ENCODE measurements at regions not wholly inside any gene's neighbourhood (a gene's known extent, or its start where the extent isn't known, plus 50 kb on each side); places are given as distances from the start of the nearest gene placed in this dataset.

DNA sequence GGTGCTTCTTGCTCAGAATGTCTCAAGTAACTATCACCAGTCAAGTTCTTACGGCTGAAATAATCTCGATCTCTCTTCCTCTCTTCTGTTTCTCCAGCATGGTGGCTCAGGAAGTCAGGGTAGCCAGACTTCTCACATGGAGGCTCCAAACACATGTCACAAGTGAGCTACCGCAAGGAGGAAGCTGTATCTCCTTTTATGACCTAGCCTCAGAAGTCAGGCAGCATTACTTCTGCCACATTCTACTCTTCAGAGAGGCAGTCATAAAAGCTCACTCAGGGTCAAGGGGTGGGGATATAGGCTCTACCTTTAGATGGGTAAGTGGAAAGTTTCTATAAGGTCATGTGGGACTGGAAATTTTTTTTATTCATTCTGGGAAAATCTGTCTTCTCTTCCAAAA is 86.6 kb upstream of the NEO1 start:
- DNase-seq (ENCODE audit: low read depth): no peak

GRCh38 chr15:72964542-72964941 is 87.7 kb upstream of the NEO1 start:
- no peak for DNase-seq (ENCODE audit: low read depth)

- DNase-seq (ENCODE audit: low read depth): no peak
These were observed 88.1 kb upstream of the NEO1 start for GRCh38 chr15:72964135-72964534.

DNA sequence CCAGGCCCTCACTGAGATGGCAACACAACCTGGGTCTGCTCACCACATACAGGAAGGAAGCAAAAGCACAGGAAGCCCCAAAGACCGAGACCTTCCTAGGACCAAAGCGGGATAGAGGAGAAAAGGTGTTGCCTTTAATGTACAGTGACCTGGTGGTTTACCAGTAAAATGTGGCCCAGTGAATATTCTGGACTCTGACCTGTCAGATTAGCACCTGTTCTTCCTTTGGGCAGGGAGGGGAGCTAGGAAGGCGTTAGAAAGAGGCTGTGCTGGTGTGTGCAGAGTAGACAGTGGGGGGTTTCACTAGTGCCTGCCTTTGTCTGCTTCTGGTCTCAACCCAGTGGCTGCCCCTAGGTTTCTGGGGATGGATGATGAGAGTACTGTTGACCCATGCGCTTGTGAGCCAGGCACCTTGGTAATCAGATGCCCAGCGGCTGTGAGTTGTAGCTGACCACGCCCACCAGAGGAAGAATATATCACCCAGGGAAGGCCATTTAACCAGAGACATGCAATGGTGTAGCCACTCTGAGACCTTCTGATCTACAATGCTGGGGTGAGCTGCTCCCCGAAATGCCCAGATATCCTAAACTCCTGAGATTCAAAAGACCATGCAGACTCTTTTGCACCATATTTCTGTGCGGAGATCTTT is 90.1 kb upstream of the NEO1 start:
- DNase-seq (ENCODE audit: low read depth): no peak

- no peak for DNase-seq (ENCODE audit: low read depth)
These were observed 90.9 kb upstream of the NEO1 start for GRCh38 chr15:72961346-72961745.

DNA sequence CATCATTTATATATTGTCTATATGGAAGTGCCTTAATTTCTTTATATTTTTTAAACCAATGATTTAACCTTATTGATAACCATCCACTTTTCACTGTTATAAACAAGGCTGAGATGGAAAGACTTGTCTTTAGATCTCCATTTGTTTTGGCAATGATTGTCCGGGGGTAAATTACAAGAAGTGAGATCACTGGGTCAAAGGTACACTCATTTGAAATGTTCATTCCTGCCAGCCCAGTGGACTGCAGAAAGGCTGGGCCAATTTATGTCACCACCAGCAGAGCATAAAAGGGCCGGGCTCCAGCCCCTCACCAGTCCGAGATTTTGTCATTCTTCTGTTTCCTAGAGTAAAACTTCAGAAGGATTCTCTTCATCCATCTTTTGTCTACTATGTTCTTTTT is 93.6 kb upstream of the NEO1 start:
- DNase-seq (ENCODE audit: low read depth): no peak

DNA sequence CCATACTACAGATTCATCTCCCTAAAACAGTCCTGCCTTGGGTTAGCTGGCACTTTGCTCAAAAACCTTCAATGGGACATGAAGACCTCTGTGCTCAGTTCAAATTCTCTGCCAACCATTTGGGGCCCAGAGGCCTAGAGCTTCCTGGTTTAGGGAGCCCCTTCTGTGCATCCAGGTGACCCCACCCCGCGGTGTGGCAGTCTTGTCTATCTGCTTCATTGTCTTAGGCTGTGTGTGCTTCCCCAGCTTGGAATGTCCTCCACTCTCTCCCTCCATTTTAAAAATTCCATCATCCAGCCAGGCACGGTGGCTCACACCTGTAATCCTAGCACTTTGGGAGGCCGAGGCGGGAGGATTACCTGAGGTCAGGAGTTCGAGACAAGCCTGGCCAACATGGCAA is 99.0 kb upstream of the NEO1 start:
- no peak for DNase-seq (ENCODE audit: low read depth)

- DNase-seq (ENCODE audit: low read depth): no peak
These were observed 100.1 kb upstream of the NEO1 start for GRCh38 chr15:72952151-72952550.

DNA sequence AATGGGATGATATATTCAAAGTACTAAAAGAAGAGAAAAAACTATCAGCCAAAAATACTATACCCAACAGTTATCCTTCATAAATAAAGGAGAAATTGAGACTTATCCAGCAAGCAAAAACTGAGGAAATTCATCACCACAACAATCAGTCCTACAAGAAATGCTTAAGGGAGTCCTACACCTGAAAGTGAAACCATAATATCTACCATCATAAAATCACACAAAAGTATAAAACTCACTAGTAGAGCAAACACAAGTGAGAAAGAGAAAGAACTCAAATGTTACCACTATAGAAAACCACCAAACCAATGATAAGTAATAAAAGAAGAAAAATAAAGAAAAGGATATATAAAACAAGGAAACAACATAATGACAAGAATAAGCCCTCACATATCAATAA is 103.6 kb upstream of the NEO1 start:
- DNase-seq (ENCODE audit: low read depth): no peak

- DNase-seq (ENCODE audit: low read depth): no peak
These were observed 104.6 kb upstream of the NEO1 start for GRCh38 chr15:72947709-72948108.

- DNase-seq (ENCODE audit: low read depth): no peak
These were observed 107.7 kb upstream of the NEO1 start for GRCh38 chr15:72944565-72944964.

DNA sequence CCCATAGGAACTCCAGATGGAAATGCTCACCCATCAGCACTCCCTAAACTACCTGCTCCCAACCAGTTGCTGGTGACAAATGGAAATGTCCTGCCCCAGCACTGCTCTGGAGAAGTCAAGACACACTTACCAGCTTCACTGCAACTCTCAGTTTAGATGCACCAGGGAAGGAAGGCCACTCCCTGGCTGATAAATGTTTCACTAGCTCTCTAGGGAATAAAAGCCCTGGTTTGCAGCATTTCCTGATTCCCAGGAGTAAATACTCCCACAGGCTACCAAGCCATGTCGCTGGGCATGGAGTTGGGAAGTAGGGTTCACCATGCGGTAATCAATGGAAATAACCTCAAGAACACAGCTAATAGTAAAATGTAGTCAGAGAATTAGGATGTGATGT is 112.0 kb upstream of the NEO1 start:
- no peak for DNase-seq (ENCODE audit: low read depth)

DNA sequence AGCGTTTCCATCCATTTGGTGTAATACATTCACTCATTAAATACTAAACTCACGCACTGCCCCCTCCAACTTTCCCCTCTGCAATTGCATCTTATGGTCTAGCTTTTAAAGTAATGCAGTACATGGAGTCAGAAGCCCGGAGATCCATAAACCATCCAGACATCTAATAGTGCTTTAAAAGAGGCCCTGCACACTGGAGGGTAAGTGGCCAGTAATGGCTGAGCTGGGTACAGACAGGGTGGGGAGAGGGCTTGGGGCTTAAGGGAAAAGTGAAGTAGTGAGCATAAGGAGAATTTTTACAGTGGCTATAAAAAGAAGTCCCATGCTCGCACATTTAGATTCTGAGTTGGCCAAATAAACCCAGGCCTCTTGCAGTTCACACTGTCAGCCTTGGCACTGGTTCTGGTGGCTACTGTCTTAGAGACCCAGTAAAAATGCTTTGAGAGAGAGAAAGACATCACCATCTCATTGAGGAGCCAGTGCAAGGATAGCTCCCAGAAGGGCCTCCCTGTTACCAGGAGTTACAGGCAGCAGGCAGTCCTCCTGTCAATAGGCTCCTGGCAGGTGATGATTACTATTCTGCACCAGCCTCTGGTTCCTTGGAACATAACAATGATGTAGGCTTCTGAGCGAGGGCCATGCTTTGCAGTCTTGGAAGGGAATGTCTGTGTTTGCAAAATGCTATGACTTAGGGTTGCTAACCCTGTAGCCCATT is 112.6 kb upstream of the NEO1 start:
- no peak for DNase-seq (ENCODE audit: low read depth)

GRCh38 chr15:72936691-72937679 is 115.3 kb upstream of the NEO1 start:
- no peak for DNase-seq (ENCODE audit: low read depth)

DNA sequence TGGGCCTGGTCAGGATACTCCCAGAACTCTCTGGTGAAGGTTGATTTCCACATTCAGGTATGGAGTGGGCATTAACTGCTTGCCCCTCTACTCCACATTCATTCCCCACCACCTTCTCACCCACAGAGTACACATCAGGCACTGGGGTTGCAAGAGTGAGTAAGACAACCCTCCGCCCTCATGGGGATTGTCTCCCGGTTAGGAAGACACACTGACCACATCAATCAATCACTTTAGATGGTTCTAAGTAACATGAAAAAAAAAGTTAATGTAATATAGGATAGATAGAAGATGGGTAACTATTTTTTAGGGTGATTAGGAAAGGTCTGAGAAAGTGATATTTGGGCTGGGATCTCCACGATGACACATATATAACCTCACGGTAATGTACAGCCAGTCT is 116.0 kb upstream of the NEO1 start:
- DNase-seq (ENCODE audit: low read depth): no peak

DNA sequence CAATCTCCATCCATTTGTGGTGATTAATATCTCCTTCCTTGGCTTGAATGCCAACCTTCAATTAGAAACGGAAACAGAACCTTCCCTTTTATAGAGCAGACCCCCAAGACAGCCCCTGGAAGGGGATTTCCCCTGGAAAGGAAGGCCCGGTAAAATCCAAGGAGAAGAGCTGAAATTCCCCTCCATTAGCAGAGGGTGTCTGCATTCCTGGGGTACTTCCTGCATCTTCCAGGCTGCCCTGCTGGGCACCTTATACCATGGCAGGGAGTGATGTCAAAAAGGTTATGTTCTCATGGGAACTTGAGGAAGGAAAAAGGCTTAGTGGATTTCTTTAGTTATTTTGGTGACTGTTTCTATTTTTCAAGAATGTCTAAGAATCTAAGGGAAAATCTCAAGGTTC is 116.7 kb upstream of the NEO1 start:
- no peak for DNase-seq (ENCODE audit: low read depth)

DNA sequence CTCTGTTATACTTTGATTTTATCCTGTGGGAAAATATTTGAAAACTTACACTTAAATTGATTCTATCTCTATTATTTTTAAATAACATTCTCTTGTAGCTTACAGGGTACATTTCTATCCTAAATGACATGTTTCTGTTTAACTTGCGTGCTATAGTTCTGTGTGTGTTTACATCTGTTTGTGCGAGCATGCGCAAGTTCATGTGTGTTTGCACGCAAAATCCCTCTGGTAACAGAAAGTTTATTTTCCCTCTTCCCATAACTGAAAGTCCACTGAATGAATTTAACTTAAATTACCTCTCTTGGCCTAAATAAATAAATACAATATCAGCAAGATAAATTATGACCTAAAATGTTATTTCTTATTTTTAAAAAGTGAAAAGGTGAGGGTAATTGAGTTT is 117.3 kb upstream of the NEO1 start:
- no peak for DNase-seq (ENCODE audit: low read depth)

DNA sequence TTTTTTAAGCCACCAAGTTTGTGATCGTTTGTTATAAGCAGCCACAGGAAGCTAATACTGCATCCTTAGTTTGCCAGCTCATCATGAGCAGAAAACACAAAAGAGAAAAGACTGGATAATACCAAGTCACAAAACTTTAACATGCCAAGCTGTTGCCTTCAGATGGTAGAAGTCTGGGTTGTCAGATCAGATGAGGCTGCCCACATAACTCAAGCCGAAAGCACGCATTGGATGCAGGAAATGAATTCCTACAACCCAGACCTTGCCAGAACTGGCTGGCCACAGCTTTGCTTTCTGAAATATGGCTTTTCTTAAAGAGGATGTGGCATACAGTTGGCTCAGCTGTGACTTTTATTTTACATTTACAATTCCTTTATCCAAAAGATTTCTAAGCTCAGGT is 118.3 kb upstream of the NEO1 start:
- DNase-seq (ENCODE audit: low read depth): peak; percentile 29

GRCh38 chr15:72932472-72932871 is 119.8 kb upstream of the NEO1 start:
- no peak for DNase-seq (ENCODE audit: low read depth)

GRCh38 chr15:72927451-72927850 is 124.8 kb upstream of the NEO1 start:
- no peak for DNase-seq (ENCODE audit: low read depth)

DNA sequence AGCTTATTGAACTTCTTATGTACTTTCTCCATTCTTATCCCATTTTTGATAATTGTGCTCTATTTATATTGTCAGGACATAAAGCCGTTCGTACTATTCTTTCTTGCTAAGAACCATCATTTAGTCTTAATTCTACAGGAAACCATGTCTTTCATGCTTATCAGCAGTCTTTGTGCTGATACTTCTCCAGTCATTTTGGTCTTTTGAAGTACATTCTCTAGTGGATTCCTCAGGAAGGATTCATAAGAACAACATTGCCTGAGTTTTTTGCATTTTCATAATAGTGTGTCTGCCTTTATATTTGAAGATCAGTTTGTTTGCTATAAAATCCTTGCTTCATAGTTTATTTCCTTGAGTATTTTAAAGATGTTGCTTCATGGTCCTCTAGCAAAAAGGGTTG is 126.6 kb upstream of the NEO1 start:
- DNase-seq (ENCODE audit: low read depth): no peak

DNA sequence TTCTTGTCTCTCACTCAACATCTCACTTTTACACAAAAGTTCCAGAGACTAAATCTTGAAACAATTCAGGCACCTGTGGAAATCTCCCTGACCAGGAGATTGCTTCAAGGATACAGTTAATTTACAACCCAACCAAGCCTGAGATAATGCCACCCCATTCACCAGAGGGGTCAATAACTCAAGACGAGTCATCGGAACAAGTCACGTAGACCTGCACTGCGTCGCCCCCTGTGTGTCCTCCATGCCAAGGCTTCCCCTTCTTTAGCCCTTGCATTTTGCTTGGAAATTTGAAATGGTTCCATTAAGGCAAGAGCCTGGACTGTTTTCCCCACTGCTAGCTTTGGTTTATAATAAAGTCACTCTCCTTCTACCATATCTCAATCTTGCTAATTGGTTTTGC is 129.0 kb upstream of the NEO1 start:
- DNase-seq (ENCODE audit: low read depth): no peak

DNA sequence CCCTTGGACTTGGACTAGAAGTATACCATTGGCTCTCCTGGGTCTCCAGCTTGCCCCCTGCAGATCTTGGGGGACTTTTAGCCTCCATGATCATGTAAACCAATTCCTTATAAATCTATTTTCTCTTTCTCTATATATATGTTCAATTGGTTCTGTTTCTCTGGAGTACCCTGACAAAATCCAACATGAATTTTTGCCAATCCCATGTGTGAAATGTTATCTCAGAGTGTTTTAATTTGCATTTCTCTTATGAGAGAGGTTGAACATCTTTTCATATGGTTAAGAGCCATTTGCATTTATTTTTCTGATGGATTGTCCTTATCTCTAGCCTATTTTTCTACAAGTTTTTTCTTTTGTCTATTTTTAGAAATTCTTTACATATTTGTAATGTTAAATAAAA is 131.7 kb upstream of the NEO1 start:
- DNase-seq (ENCODE audit: low read depth): no peak
